ENCODE measurements at regions not wholly inside any gene's neighbourhood (a gene's known extent, or its start where the extent isn't known, plus 50 kb on each side); places are given as distances from the start of the nearest gene placed in this dataset.
"Not testable (repeated sequence)": the region's sequence is repeated elsewhere in the genome, so short reads cannot be mapped to it uniquely, and the experiment has no call there.

DNA sequence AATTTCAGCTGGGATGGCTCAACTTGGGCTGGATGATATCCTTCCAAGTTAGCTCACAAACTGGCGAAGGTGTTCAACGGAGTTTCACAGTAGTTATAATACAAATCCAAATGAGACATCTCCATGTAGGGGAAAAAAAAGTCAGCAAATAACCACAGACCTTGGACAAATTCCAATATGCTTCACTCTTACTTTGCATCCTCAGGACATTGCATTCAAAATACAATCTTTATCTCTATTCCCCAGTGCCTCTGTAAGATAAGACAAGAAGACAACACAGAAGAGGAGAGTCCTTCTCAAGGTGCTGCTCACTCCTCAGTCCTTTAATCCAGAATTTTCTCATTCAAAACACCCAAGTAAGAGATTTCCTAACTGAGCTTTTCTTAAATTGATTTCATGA, 1797.7 kb downstream of the MRPL39 start:
- no peak for DNase-seq

DNA sequence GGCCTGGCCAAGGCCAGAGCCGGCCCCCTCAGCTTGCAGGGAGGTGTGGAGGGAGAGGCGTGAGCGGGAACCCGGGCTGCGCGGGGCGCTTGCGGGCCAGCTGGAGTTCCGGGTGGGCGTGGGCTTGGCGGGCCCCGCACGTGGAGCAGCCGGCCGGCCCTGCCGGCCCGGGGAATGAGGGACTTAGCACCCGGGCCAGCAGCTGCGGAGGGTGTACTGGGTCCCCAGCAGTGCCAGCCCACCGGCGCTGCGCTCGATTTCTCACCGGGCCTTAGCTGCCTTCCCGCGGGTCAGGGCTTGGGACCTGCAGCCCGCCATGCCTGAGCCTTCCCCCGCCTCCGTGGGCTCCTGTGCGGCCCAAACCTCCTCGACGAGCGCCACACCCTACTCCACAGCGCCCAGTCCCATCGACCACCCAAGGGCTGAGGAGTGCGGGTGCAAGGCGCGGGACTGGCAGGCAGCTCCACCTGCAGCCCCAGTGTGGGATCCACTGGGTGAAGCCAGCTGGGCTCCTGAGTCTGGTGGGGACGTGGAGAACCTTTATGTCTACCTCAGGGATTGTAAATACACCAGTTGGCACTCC, 1800.2 kb downstream of the MRPL39 start:
- not testable (repeated sequence) for DNase-seq

DNA sequence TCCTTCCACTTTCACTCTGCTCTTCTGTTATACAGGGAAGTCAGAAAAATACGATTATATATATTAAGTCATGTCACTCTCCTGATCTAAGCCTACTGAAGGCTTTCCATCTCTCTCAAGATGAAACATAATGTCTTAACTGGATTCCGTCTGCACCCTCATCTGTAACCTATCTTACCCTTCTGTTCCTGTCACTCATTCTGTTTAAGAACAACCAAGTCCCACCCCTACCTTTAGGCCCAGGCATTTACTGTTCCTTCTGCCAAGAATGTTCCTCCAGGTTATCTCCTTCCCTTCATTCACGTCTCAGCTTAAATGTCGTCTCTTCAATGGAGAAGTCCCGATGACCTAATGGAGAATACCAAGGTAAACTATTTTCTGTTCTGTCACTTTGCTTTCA, 1802.4 kb downstream of the MRPL39 start:
- no peak for DNase-seq

DNA sequence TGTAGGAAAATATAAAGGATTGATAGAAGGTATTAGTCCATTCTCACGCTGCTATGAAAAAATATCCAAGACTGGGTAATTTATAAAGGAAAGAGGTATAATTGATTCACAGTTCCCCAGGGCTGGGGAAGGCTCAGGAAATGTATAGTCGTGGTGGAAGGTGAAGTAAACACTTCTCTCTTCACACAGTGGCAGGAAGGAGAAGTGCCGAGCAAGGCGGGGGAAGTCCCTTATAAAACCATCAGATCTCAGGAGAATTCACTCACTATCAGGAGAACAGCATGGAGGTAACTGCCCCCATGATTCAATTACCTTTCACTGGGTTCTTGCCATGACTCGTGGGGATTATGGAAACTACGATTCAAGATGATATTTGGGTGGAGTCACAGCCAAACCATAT, 1806.0 kb downstream of the MRPL39 start:
- no peak for DNase-seq

DNA sequence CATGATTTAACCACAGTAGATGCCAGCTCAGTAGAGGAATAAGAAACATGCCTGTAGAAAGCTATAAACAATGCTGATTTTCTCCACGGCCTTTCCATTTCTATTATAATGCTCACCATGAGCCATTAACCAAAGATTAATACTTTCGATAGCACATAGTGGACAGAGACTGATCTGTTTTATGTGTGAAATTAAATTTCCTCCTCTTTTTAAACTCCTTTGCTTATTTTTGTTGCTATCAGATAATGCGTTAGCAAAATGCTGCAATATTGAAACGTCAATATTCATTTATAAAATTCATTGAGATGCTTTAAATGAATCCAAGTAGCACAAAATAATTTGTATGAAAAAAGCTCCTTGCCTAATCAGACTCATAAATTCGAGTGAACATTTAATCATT, 1807.9 kb downstream of the MRPL39 start:
- DNase-seq, result no peak

DNA sequence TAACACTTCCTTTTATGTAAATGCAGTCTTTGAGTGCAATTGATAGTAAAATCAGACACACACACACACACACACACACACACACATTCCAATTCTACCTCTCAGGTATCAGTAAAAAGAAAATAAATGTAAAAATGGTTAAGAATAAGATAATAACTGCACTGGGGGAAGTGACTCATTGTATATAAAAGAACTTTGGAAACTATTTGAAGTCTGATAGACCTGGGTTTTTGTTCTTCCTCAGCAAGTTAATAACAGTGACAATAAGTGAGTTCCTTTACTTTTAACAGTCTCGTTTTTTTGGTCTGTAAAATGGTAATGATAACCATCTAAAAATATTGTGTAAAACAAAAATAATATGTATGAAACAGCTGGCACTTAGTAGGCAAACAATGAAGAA, 1815.0 kb downstream of the MRPL39 start:
- no peak for DNase-seq

DNA sequence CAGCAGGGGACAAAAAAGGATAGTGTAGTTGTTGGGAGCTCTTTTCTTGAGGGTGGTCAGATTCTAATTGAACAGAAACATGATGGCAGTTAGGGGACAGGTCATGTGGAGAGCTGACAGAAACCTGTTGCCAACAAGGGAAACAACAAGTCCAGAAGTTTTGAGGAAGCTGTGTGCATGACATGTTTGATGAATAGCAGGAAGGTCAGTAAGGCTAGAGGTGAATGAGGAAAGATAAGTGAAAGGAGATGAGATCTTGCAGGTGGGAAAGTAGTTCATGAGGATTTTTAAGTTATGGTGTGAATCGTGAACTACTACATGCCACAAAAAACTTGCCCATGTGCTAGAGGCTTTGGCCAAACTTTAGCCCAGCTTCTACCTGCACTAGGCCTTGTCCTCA, 1817.4 kb downstream of the MRPL39 start:
- no peak for DNase-seq

DNA sequence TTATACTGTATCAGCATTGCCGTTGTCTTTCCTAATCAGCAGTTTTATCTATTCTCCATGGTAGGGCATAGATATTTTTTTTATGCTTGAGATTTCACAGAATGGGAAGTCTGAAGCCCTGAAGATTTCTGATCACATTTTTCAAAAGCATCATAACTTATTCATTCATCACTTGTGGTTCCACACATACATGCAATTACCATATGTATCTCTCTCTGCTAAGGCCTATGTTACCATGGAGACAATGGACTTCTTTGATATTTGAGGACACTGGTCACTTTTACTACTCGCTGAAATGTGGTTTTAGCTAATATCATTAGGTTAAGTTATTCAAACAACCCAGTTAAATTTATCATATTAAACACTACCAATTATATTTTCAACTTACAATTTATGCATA, 1827.0 kb downstream of the MRPL39 start:
- no peak for DNase-seq

DNA sequence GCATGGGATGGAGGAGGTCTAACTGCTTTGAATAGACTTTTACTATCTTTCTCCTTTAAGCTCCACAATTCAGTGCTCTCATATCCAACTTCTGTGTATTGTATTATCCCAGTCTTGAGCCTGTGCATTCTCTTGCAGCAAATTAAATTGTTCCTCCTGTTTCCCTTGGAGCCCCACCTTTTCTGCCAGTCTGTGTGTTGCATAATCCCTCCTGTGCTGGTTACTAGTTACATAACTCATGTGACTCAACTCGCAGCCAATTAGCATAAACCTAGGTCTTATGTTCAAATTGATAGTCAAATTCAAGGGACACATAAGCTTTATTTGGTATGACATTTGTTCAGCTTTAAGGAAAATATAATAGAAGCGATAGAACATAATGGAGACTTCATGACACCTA, 1863.5 kb downstream of the MRPL39 start:
- no peak for DNase-seq

DNA sequence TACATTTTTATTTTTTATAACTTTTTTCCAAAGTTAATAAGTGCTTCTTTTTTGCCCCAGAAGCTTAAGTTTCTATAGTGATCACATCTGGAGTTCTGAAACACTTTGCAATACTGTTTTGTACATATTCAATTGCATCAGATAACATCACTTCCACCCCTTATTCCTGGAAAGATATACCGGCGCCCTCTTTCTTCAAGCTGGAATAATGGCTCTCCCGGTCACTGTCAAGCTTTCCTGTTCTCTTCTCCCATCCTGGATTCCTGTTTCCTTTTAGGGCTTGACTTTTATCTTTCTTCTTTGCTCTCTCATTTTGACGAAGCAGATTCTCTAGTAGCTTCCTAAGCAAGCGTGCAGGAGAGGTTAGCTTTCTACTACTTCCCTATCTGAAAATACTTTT, 1866.8 kb downstream of the MRPL39 start:
- DNase-seq, result no peak

DNA sequence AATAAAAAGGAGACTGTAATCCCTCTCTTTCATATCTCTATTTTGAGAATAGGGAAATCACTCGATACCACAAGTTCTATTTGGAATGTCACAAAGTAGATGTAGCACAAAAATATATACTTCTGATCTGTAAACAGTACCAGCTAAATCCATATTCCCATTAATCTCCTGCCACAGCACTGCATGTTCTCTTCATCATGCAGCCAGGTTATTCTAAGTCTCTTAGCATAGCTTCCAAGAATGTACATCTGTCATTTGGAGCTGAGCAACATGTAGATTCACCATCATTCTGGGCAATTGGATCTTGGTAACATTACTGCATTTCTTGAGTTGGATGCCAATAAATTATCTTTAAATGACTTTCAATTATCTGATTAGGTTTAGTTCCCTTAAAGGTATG, 1874.5 kb downstream of the MRPL39 start:
- DNase-seq, result no peak

DNA sequence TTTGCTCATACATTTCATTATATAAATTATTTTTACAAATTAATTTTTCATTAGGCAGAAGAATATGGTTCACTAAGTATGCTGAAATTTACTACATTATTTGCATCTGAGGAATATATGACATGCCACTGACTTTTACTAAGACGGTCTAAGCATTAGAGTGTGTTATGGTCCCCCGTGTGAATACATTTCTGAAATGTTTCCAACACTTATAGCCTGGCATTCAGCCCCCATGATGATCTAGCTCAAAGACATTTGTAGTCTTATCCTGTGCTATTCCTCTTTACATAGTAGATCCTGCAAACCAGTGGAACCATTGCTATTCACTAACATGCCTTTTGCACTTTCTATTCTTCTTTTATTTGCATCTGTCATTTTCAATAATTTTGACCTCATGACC, 1878.0 kb downstream of the MRPL39 start:
- no peak for DNase-seq

DNA sequence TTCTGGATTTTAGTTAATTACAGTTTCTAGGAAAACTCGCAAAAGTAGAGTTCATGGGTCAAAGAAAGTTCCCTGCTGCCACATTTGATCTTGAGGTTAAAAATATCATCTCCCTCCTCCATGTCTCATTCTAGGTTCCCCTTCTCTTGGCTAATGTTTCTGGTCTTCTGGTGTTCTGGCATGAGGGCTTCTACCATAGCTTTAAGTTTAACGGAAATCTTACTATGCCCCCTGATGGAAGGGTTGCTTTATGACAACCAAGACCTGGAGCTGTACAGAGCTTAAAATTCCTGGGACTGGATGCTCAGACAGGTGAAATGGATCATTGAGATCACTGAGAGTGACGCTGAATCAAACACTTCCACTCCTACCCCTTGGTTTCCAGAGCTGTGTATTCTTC, 1881.7 kb downstream of the MRPL39 start:
- DNase-seq, result no peak

DNA sequence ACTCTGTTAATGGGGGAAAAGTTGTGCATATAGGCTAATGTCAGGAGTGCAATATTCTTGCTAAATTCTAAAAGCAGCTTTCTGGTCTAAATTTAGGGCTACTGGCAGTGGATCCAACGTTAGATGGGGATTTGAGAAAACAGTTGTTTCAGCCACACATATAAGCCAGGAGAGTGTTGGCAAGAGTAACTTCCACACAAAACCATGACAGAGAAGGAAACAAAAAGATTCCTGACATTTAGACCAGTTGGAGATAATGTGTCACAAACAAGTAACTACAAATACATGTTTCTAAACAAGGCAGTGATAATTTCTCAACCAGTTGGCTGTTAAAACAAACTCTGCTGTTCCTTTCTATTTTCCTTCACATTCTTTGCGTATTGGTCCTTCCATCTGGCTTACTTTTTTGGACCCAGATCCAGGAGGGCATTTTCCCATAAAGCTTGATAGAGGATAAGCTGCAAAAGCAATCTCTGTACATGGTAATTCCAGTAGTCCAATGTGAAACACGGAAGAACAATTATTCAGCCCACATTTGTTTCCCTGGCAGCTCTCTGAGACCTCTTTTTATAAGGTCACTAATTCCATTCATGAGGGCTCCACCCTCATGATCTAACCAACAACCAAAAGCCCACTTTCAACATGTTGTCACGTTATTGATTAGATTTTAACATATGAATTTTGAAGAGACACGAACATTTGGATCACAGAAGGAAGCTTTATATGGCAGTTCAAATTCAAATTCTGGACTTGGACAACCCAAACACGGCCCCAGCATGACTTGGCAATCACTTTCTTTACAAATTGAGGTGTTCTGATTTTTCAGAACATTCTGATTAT, 1888.6 kb downstream of the MRPL39 start:
- no peak for DNase-seq

DNA sequence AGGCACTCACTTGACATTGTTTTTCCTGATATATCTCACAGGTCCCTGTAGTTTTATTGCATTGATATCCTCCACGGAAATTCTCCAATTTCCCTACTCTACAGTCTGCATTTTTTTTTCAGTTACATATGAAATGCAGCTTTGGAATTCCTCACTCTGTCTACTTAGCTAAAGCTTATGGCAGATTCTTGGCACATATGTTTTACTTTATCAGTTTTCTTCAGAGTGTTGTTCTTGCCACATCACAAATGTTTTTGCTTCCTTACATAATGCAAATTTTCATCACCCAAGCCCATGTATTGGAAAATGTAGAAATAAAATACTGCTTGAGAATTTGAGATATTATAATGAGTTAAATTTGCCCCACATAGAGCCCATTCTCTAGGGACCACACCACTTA, 1895.1 kb downstream of the MRPL39 start:
- no peak for DNase-seq

DNA sequence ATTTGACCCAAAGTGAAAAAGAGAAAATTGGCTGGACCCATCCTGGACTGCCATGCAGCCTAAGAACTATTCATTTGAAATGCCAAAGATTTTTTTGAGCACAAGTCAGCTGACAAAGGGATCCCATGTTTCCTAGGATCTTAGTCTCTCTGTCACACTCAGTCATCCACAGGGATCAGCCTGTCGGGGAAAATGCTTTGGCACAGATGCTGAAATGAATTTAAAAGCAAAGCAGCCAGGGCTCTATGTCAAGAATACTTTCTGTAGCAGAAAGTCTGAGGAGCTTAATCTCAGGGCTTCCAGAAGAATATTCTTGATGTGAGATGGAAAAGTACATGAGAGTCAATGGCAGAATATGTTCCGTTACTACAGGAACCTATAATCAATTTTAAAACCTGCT, 1900.8 kb downstream of the MRPL39 start:
- no peak for DNase-seq

DNA sequence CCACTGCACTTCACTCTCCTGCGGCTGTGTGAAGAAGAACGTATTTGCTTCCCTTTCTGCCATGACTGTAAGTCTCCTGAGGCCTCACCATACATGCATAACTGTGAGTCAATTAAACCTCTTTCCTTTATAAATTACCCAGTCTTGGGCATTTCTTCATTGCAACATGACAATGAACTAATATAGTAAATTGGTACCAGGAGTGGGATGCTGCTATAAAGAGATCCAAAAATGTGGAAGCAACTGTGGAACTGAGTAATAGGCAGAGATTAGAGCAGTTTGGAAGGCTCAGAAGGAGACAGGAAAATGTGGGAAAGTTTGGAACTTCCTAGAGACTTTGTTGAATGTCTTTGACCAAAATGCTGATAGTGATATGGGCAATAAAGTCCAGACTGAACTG, 1907.9 kb downstream of the MRPL39 start:
- DNase-seq, result no peak

DNA sequence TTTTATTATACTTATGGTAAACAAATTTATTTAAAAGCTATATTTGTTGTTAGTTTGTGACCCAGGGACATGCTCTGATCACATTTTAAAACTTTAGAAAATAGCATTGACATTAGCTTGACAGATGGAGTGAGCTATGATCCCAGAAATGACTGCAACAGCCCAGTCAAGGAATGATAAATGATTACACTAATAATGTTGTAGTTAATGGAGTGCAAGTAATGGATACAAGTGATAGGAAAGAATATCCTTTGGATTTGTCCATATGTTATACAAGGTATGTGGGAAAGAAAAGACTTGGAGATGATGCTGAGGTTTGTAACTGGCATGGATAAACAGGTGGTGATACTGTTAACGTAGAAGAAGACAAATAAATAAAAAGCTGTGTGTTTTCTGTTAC, 1908.7 kb downstream of the MRPL39 start:
- DNase-seq, result no peak

DNA sequence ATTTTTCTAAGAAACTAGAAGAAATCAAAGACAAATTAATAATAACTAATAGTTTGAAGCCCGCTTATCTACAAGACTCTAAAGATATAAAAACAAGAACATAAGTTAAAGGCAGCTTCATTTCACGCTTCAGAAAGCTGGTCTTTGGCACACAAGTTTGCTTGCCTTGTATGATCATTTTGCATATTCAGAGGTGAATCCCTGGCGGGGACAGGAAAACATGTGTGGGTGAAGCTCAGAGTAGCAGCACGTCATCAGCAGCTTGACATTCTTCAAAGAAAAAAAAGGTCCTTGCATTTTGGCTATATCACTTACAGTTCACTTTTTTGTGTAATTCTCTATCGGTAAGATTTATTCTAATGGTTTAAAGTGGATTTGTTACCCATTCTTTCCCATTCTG, 1911.8 kb downstream of the MRPL39 start:
- no peak for DNase-seq

DNA sequence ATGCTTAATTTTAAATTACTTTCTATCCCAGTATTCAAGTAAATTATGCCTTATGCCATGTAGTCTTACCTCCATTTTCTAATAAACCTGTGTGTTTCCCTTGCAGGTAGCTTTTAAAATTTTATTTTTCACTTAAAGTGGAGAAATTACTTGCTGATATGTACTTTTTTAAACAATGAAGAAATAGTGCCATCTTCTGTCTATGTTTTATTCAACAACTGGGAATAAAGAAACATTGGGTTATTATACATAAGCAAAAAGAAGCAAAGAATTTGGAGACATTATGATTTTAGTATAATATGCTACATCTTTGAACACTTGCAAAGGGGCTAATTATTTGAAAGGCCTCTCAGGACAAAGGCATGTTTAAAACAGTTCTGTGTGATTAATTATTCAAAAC, 1912.9 kb downstream of the MRPL39 start:
- DNase-seq, result no peak

DNA sequence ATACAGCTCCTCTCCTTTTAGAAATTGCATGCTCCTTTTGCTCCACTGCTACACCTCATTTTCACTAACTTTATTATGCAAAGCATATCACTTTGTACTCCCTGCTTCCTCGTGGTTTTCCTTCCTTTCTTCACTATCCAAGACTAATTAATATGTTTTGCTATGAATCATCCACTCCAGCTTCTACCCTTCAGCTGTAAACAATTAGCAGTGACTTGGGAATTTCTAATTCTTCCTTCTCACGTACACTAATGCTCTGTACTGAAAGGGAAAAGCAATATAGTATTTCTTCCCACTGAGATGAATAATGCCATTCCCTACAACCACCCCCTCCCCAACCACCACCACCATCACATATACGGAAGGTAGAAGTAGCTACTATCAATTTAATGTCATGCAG, 1917.0 kb downstream of the MRPL39 start:
- no peak for DNase-seq

DNA sequence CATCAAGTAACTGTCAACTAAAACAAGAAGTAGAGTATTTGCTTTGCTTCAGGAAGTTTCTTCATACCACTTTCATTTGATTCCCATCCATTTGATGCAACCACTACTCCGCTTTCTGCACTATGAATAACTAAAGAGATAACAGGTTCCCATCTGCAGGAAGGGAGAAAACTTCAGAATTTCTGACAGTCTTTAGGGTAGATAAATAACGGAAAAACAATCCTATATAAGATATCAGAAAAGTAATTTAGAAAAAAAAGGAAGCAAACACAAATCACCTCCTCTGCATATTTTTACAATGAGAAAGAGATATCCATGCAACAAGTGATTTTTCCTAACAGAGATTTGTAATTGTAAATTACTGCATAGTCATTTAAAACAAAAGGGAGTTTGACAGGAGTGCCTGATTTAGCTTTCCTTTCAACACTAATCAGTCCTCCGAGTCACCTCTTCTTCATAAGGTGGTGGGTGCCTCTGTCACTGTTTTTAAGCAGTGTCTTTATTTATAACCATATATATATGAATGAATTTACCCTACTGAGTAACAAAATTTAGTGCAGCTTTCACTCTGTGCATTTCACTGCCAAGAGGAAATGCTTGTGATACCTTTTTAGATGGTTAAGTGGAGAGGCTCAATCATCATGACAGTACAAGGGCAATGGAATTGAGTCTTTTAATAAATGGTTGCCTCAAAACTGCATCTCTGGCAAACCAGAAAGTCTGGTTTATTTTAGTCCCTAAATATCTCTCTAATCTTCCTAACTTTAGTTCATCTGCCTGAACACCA, 1920.4 kb downstream of the MRPL39 start:
- no peak for DNase-seq

DNA sequence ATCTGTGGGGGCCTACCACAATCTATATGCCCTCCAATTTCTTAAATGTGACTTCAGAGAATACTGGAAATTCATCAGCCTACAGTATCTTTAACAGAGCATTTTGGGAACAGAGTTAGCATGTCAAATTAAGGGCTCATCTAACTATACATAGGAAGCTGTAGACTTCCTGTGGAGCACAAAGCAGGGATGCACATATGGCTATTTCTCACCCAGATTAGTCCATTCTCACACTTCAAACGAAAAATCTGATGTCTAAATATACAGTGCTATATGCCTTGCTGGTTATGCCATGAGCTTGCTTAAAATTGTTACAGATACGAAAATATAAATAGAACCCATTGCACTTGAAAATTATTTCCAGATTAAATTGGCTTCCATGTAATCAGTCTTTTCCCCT, 1922.8 kb downstream of the MRPL39 start:
- DNase-seq, result no peak

DNA sequence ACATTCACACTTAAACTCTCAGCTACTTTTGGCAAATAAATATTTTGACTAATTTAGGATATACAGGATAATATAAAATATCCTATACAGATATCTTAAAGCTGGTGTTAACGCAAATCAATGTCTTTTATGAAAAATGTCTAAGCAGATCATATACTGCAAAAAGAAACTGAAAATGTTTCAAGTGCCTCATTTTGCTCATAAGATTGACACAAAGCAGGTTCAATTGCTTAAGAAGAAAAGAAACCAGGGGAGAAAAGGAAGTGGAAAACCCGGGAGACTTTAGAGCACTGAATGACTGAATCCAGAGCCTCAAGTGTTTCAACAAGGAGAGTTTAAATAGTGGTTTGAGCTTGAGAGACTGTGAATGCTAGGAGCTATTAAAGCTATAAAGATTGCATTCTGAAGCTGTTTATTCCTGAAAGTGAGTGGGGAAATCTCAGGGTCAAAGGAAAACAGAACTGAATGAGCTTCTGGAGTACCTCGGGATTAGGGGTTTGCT, 1943.0 kb downstream of the MRPL39 start:
- DNase-seq, result no peak
